MCF 10A (cell line): ENCODE measurements at regions not wholly inside any gene's neighbourhood (a gene's known extent, or its start where the extent isn't known, plus 50 kb on each side); places are given as distances from the start of the nearest gene placed in this dataset.
"Not testable (repeated sequence)": the region's sequence is repeated elsewhere in the genome, so short reads cannot be mapped to it uniquely, and the experiment has no call there.

Source experiments
- BruUV-seq: library from RNA; stranded (reverse); fragments of 400-500 nt; replicated peaks from 2 replicates; lab custom pipeline; 2021; lab: Mats Ljungman, UMichigan
- CTCF ChIA-PET: fragments of 300-600 bp; sonication (Branson Sonifier 250); formaldehyde crosslinking; extraction: SDS; loops from one replicate; lab custom pipeline; 2021; ENCODE audit warnings: antibody characterized with exemption, inconsistent platforms; lab: Yijun Ruan, JAX
- POLR2A ChIA-PET: fragments of 300-600, 350-650 bp; sonication (Branson Sonifier 250); formaldehyde crosslinking; extraction: SDS; loops from one replicate; lab custom pipeline; 2020; ENCODE audit warnings: antibody characterized with exemption, inconsistent platforms; lab: Yijun Ruan, JAX
- DNase-seq: peaks from one replicate; pipeline ENCODE4 v3.0.0-alpha.2; 2018; ENCODE audit not compliant: unreplicated experiment
- H3K27ac Mint-ChIP-seq: one replicate; pipeline ENCODE4 v1.8.0; 2022; ENCODE audit warnings: mild to moderate bottlenecking, low read depth, mixed read lengths; ENCODE audit not compliant: unreplicated experiment
- H3K27me3 Mint-ChIP-seq: one replicate; pipeline ENCODE4 v1.8.0; 2022; ENCODE audit warnings: mixed read lengths; ENCODE audit not compliant: insufficient read depth, unreplicated experiment
- H3K36me3 Mint-ChIP-seq: one replicate; pipeline ENCODE4 v1.8.0; 2022; ENCODE audit warnings: mild to moderate bottlenecking, moderate library complexity, mixed read lengths; ENCODE audit not compliant: insufficient read depth, unreplicated experiment
- H3K4me1 Mint-ChIP-seq: one replicate; pipeline ENCODE4 v1.8.0; 2022; ENCODE audit warnings: mixed read lengths; ENCODE audit not compliant: insufficient read depth, unreplicated experiment
- H3K4me3 Mint-ChIP-seq: one replicate; pipeline ENCODE4 v1.8.0; 2022; ENCODE audit warnings: mild to moderate bottlenecking, moderate library complexity, mixed read lengths; ENCODE audit not compliant: unreplicated experiment
- H3K9me3 Mint-ChIP-seq: one replicate; pipeline ENCODE4 v1.8.0; 2022; ENCODE audit warnings: mixed read lengths; ENCODE audit not compliant: unreplicated experiment
- CTCF ChIP-seq: fragments of 200-600 bp; IDR thresholded peaks from one replicate; pipeline ENCODE4 v1.8.0; 2022; ENCODE audit warnings: antibody characterized with exemption, mild to moderate bottlenecking; ENCODE audit not compliant: unreplicated experiment
- intact Hi-C: fragments of 100-400 bp; cut with micrococcal nuclease; formaldehyde crosslinking; loops from 2 replicates; pipeline ENCODE4 v1.14.1; 2022

DNA sequence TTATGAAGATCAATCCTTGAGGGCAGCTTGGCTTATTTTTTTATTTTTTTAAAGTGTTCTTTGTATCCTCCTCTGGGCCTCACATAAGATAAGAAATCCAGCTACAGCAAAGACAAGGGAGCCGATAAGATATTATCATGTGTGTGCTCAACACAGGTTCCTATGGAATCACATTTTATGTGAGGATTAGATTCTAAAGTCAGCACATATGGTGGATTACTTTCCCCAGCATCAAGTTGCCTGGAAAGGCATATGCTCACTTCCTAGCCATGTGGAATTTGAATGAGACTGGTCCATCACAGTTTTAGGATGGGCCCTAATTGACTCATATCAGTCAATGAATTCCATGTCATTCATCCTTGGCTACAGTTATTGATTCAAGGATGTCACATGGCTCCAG is 456.9 kb upstream of the LRRC7 start:
- intact Hi-C loops: no loop called here
- Mint-ChIP-seq H3K36me3 (no peaks in the 10 kb centered on the region), H3K4me3 (no peak overlapping the region), H3K27me3 (no peaks in the 10 kb centered on the region), H3K9me3 (no peaks in the 10 kb centered on the region), H3K4me1 (peaks cover 12% of the 10 kb centered on the region), H3K27ac (no peak overlapping the region)
- no peak for TF ChIP-seq CTCF
- ChIA-PET CTCF (interaction anchor here (0.6 kb wide), 2 partner anchors 450 to 1004 kb away, joined by 3 read pairs; no protein-coding TSS in a partner anchor), POLR2A (no interaction called here)
- no TSS peak for BruUV-seq
- DNase-seq: no peak

GRCh38 chr1:69120126-69120741 is 447.5 kb upstream of the LRRC7 start:
- not testable (repeated sequence) for H3K27ac Mint-ChIP-seq
- ChIA-PET CTCF (interaction anchor here (1.8 kb wide), 1 partner anchor 11 kb away, joined by 3 read pairs; no protein-coding TSS in a partner anchor), POLR2A (interaction anchor here (0.7 kb wide), 1 partner anchor 227 kb away, joined by 3 read pairs; no protein-coding TSS in a partner anchor)

DNA sequence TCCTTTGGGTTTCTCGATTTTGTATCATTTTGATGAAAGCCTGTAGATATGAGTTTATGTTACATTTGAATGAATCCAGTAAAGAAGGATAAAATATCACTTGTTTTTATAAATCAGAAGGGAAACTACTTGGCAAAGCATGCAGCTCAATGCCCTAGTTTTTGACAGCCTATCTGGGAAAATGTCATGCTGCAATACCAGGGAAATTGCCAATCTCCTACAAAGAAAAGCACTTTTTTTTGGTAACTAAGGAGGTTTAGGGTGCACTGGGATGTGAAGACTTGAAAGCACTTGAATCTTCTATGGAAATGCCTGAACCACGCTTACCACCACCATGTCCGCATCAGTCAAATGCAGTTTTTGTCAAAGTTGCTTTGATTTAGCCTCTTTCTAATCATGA is 446.9 kb upstream of the LRRC7 start:
- Mint-ChIP-seq H3K4me3 (no peak overlapping the region), H3K36me3 (no peaks in the 10 kb centered on the region), H3K9me3 (peaks cover 7% of the 10 kb centered on the region), H3K4me1 (no peaks in the 10 kb centered on the region), H3K27ac (no peak overlapping the region), H3K27me3 (no peaks in the 10 kb centered on the region)
- TF ChIP-seq CTCF: no peak
- DNase-seq: no peak
- POLR2A ChIA-PET: no interaction called here
- CTCF ChIA-PET: interaction anchor here (1.8 kb wide), 1 partner anchor 11 kb away, joined by 3 read pairs; no protein-coding TSS in a partner anchor
- no TSS peak for BruUV-seq
- intact Hi-C loops: no loop called here

More at GRCh38 chr1:69120126-69120741, 447.5 kb upstream of the LRRC7 start:
- H3K4me3 Mint-ChIP-seq, H3K4me1 Mint-ChIP-seq, BruUV-seq, DNase-seq, H3K36me3 Mint-ChIP-seq, intact Hi-C loops, H3K9me3 Mint-ChIP-seq, H3K27me3 Mint-ChIP-seq: not testable (repeated sequence)

- ChIA-PET CTCF (interaction anchor here (0.5 kb wide), 1 partner anchor 1604 kb away, joined by 3 read pairs; no protein-coding TSS in a partner anchor), POLR2A (no interaction called here)
- Mint-ChIP-seq H3K4me3 (no peak overlapping the region), H3K4me1 (no peaks in the 10 kb centered on the region), H3K27me3 (no peaks in the 10 kb centered on the region), H3K27ac (no peak overlapping the region), H3K9me3 (peaks cover 7% of the 10 kb centered on the region), H3K36me3 (no peaks in the 10 kb centered on the region)
- BruUV-seq: no TSS peak
- intact Hi-C loops: no loop called here
- DNase-seq: peak; percentile 12
- no peak for TF ChIP-seq CTCF
Observed at GRCh38 chr1:69121723-69122122, 446.0 kb upstream of the LRRC7 start.
